ENCODE measurements at regions not wholly inside any gene's neighbourhood (a gene's known extent, or its start where the extent isn't known, plus 50 kb on each side); places are given as distances from the start of the nearest gene placed in this dataset.

DNA sequence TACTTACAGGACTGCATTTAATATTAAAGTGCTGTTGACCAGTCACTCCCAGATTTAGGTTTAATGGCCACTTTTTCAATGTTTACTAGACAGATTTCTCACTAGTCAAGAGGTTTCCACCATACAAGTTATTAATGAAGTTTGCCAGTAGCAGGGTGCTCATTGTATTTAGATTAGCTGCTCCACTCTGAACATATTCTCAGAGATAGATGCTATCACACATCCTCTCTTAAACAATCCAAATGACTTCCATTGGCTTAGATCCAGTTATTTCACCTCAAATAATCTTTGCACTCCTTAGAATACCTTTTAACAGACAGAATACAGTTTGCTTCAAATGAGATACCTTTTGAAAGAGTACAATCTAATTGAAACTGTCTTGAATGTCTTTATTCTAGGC lies 276.1 kb downstream of the HDGFL1 start:
- no peak for TF ChIP-seq CTCF (IDR thresholded peaks at IDR 0.05)
- no peak for TF ChIP-seq POLR2A (IDR thresholded peaks at IDR 0.05; ENCODE audit: low read length)
- TF ChIP-seq SMC3 (IDR thresholded peaks at IDR 0.05) = no peak
- no peak for TF ChIP-seq ZNF302 (CRISPR knock-in tag; IDR thresholded peaks at IDR 0.05)
- TF ChIP-seq, protein P1, sequence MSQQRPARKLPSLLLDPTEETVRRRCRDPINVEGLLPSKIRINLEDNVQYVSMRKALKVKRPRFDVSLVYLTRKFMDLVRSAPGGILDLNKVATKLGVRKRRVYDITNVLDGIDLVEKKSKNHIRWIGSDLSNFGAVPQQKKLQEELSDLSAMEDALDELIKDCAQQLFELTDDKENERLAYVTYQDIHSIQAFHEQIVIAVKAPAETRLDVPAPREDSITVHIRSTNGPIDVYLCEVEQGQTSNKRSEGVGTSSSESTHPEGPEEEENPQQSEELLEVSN (IDR thresholded peaks at IDR 0.05; ENCODE audit: borderline replicate concordance, low read depth) = no peak
- TF ChIP-seq, protein P2, sequence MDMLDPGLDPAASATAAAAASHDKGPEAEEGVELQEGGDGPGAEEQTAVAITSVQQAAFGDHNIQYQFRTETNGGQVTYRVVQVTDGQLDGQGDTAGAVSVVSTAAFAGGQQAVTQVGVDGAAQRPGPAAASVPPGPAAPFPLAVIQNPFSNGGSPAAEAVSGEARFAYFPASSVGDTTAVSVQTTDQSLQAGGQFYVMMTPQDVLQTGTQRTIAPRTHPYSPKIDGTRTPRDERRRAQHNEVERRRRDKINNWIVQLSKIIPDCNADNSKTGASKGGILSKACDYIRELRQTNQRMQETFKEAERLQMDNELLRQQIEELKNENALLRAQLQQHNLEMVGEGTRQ (IDR thresholded peaks at IDR 0.05) = no peak

Data from A549 (cell line).